HG03575 (cell line): ENCODE measurements at regions not wholly inside any gene's neighbourhood (a gene's known extent, or its start where the extent isn't known, plus 50 kb on each side); places are given as distances from the start of the nearest gene placed in this dataset.
"Not testable (repeated sequence)": the region's sequence is repeated elsewhere in the genome, so short reads cannot be mapped to it uniquely, and the experiment has no call there.

ENCODE experiments used
- ATAC-seq: cut with Tn5 transposase; IDR thresholded peaks from one replicate; pipeline ENCODE4 v1.9.1; 2021; ENCODE audit not compliant: unreplicated experiment, insufficient number of reproducible peaks, low FRiP score; ENCODE audit errors: extremely low read depth

DNA sequence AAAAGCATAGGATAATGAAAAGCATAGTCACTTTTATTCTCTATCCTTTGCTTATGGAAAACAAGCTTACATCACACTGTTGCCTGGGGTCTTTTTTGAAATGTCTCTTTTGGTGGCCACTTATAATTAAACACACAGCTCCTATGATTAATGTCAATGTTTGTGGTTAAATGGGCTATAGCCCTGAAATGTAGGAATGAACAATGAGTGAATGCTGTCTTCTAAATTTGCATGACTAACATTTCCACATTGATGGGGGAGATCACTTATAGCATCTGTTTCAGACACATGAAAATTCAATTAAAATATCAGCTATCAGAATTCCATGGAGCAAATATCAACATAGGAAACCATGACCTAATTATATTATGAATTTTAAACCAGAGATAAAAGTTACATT lies 171.4 kb upstream of the FAT3 start:
- no peak for ATAC-seq

DNA sequence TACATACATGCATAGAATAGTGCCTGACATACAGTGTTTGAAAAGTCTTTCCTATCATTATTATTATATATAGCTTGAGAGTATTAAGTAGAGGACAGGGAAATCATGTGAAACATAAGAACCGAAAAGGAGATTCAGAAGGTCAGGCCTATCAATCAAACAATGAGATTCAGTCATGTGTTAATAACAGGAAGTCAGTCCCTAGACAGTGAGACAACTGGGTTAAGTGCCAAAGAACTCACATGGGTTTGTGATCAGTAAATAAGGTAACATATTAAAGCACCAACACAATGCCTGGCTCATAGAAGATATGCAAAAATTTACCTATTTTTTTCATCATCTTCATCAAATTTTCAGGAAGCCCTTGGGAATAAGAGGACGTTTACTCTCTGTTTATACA lies 174.3 kb upstream of the FAT3 start:
- no peak for ATAC-seq

DNA sequence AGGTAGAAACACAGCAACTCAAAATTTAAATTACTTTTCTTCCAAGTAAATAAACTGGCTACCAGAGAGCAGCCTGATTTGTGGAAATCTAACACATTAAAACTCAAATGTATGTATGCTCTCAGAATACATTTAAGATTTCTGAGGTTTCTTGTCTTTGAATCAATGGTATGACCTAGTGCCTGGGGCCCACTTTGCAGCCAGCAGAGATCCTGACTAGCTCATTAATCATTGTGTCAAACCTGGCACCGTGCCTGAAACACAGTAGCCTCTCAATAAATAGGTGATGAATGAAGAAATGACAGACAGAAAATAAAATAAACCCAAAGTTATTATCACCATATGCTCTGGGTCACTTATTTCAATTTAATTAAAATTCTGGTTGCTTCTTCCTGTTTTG lies 176.2 kb upstream of the FAT3 start:
- ATAC-seq = no peak

DNA sequence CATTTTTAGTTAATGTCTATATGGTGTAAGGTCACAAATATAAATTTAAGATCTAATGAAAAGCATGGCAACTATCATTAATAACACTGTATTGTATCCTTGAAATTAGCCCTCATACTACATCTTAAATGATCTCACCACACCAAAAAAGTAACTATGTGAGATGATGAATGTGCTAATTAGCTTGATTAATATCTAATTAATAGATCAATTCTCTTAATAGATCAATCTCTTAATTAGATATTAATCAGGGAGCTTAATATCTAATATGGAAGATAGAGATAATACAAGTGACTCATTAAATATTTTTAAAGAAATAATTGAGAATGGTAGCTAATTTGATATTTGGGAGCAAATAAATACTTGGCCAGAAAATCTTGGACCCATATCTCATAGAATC lies 178.5 kb upstream of the FAT3 start:
- ATAC-seq = no peak

DNA sequence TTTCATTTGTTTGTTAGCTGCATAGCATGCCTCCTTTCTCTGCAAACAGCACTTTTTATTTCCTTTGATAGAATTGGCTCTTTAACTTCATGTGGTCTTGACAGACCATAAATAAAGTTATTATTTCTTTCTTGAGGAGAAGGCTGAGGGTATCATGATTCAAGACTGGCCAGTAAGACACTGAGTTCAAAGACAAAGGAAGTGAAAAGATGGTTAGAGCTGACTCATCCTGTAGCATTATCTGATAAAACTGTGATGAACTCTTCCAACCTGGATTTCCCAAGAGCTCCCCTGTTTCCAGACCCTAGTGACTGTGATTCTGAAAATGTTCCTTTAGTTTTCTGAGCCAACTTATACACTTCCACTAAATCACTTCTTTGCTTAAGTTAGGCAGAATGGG lies 179.3 kb upstream of the FAT3 start:
- no peak for ATAC-seq

DNA sequence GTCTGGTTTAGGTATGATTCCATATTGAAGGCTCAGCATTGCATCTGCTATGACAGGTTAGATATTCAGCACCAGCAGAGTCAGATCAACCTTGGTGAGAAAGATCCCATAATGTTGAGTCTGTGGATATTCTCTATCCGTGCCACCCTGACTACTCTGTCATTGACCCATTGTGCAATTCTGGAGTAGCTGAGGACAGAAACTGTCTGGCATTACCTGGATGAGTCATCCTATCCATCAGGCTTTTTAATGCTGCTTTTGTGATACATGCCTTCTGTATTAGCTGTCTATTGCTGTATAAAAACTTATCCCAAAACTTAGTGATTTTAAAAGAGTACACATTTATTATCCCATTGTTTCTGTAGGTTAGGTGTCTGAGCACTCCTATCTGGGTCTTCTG lies 189.1 kb upstream of the FAT3 start:
- ATAC-seq = no peak

DNA sequence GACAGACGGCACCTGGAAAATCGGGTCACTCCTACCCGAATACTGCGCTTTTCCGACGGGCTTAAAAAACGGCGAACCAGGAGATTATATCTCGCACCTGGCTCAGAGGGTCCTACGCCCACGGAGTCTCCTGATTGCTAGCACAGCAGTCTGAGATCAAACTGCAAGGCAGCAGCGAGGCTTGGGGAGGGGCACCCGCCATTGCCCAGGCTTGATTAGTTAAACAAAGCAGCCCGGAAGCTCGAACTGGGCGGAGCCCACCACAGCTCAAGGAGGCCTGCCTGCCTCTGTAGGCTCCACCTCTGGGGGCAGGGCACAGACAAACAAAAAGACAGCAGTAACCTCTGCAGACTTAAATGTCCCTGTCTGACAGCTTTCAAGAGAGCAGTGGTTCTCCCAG lies 197.5 kb upstream of the FAT3 start:
- ATAC-seq = not testable (repeated sequence)

DNA sequence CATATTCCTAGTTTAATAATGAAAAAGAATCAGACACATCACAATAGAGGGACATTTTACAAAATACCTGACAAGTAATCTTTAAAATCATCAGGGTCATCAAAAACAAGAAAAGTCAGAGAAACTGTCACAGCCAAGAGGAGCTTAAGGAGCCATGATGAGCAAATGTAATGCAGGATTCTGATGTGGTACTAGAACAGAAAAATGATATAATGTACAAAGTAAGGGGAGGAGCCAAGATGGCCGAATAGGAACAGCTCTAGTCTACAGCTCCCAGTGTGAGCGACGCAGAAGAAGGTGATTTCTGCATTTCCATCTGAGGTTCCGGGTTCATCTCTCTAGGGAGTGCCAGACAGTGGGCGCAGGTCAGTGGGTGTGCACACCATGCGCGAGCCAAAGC lies 198.0 kb upstream of the FAT3 start:
- ATAC-seq = no peak

DNA sequence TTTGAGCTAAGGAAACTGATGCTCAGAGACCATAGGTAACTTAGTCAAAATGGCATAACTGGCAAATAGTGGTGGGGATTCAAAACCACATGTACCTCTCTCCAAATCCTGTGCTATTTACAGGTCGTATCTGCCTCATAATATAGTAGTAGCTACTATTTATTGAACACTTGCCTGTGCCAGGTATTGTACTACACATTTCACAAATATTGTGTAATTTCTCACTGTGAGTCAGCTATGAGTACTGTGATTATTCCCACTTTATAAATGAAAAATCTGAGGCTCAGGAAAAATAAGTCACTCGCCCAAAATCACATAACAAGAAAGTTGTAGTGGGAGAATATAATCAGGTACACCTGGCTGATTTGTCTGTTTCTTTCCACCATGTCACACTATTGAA lies 199.8 kb upstream of the FAT3 start:
- ATAC-seq = no peak

DNA sequence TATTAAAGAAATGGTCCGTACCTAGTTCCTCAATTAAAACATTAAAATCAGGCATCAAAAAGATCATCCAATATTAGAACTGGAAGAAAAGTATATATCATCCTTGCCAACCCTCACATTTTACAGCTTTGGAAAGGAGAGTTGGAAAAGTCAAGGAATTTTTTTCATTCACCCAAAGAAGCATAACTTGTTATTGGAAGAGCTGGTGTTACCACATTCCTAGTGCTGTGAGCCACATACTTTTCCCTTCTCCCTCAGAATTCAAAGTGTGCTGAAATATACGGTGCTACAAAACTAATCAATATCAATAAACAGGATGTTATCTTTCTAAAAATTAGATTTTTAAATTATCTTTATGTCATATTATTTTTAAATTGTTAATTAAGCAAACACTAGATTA lies 202.1 kb upstream of the FAT3 start:
- no peak for ATAC-seq

DNA sequence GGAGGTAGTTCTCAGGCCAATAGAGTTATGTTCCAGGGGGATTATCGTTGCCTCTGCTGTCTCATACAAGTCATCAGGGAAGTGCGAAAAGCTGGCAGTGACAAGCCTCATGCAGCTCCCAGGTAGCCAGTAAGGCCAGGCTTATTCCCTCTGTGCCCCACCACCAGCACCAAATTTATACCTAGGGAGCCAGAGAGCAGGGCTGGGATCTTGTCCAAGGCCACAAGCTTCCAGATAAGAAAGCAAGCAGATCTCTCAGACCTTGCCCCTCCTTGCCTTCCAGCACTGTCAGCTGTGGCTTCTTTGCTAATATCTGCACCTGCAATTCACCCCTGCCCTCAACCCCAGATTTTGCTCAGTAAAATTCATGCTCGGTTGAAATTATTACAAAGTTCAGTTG lies 206.3 kb upstream of the FAT3 start:
- ATAC-seq = no peak

DNA sequence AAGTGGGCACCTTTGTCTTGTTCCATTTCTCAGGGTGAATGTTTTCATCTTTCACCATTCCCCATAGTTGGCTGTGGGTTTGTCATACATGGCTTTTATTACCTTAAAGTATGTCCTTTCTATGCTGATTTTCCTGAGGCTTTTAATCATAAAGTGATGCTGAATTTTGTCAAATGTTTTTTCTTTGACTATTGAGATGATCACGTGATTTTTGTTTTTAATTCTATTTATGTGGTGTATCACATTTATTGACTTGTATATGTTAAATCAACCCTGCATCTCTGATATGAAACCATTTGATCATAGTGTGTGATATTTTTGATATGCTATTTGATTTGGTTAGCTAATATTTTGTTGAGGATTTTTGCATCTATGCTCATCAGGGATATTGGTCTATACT lies 216.4 kb upstream of the FAT3 start:
- ATAC-seq = no peak

DNA sequence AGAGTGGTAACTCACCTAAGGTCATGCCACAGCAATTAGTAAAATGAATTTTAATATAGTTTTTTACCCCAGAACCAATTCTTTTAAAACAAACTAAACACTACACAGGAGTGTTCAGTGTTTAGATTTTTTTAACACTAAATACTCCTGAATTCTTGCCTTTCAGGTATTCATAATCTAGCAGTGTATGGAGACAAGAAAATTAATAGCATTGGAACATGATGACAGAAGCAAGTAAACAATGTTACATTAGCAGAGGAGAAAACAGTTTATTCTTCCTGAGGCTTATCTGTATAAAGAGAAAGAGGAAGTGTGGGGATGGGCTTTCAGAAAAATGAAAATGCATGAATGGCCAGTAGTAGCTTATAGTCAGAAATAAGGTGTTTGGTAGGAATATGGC lies 222.1 kb upstream of the FAT3 start:
- no peak for ATAC-seq

DNA sequence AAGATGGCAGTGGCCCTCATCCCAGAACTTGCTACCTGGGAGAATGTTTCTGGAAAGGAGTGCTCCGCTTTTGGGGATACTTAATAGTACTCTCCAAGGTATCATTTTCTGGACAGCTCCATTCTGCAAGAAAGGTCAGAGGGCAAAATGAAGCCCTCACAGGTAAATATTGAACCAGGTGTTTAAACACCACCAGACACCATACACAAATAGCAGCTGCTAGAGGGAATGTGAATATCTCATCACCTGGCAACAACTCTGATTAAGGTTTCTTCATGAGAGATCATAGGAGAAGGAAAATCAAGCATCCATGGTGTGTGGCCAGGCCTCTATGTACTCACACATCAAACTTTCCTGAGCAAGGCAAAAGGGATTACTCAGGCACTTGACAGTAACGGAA lies 226.1 kb upstream of the FAT3 start:
- no peak for ATAC-seq

DNA sequence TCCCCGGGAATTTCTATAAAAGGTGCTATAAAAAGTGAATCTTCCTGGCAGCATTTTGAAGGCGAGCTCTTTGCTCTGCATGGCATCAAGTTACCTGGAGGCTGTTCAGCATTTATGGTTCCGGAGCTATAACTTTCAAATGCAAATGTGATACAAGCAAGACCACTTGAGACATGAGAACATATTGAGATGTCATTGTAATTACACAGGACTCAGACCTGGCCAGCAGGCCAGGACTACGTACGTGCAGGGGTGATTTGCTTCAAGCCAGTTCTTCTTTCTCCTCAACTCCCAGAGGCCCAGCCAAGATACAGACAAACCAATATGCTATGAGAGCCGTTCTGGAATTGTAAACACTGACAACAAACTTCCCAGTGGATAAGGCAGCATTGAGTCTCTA lies 227.4 kb upstream of the FAT3 start:
- no peak for ATAC-seq

DNA sequence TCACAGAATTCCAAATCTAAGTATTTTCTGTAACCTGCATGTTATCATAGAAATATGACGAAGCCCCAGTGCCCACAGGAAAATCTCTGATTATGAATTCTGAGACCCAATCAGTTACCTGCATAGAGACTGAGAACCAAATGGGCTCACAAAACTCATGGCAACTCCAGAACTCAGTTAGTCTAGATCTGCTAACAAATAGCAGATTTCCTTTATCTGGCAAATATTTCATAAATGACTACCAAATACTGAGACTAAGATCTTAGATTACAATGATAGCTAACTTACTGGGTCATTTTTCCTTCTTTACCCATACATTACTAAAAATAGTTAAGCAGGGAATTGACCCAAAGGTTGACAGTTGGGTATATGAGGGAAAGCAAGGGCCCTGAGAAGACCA lies 228.1 kb upstream of the FAT3 start:
- ATAC-seq = no peak

DNA sequence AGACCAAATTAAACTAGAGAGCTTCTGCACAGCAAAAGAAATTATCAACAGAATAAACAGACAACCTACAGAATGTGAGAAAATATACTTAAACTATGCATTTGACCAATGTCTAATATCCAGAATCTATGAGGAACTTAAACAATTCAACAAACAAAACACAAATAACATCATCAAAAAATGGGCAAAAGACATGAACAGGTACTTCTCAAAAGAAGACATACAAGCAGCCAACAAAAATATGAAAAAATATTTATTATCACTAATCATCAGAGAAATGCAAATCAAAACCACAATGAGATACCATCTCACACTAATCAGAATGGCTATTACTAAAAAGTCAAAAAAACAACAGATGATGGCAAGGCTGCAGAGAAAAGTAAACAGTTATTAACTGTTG lies 236.2 kb upstream of the FAT3 start:
- ATAC-seq = not testable (repeated sequence)

DNA sequence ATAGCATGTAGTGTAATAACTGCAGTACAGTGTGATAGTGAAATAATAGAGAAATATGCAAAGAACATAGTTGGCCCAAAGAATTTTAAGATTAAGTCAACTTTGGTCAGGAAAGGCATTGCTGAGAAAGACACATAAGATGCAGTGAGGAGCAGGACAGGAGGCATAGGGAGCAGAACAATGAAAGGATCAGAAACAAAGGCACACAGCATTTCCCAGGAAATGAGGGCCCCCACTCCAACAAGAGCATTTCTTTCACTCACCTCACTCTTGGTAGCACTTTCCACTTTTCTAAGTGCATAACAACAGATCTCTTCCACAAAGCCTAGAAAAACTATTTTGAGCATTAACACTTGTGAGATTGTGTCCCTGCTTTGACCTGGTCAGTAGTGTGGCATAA lies 238.4 kb upstream of the FAT3 start:
- ATAC-seq = no peak

DNA sequence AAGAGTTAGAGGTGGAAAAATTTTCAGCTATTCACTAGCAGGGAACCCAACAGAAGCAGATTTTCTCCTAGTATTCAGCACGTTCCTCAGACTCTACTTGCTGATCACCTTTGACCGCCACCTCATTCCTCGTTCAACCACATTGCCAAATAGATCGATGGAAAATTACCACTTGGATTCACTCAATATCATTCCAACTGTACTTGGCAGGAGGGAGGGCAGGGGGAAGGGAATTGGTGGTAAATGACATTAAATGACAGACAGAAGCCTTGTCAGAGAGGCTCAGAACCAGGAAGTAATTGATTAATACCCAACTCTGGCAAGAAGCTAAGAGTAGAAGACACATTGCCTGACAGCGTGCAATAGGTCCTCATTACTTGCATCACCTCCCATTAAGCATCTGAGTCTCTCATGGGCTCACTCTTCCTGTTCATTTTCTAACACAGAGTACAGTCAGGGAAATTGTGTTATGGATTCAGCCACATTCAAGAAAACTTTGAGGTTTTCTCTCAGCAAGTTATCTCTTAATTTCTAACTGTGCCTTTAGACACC lies 240.5 kb upstream of the FAT3 start:
- ATAC-seq = no peak

DNA sequence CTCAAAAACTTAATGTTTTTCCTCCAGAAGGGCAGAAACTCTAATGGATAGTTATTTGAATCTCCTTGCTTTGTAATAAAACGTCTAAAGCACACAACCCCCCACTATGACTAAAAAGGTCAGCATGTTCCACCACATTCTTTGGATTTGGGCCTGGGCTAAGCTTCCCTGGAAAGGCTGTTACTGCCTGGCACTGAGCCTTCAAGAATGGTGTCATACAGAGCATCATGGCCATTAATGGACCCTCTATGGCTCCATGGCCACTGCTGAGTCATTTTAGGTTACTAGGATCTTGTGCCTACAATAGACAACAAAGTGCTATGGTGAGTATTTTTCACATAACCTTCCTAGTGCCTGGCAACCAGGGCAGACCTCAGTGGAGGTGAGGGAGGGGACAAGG lies 242.6 kb upstream of the FAT3 start:
- no peak for ATAC-seq

DNA sequence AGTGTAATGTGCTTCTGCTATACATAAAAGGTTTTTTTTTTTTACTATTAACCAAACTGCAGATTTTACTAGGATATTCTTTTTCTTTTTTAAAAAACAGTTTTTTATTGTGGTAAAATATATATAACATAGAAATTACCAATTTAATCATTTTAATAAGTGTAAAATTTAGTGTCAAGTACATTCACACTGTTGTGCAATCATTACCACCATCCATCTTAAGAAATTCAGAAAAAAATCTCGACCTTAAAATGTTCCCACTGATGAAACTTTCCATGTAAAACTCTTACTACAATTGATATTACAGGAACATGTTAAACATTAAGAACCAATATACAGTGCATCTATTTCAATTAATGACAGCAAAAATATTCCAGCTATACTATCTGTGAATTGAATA lies 244.8 kb upstream of the FAT3 start:
- ATAC-seq = no peak

DNA sequence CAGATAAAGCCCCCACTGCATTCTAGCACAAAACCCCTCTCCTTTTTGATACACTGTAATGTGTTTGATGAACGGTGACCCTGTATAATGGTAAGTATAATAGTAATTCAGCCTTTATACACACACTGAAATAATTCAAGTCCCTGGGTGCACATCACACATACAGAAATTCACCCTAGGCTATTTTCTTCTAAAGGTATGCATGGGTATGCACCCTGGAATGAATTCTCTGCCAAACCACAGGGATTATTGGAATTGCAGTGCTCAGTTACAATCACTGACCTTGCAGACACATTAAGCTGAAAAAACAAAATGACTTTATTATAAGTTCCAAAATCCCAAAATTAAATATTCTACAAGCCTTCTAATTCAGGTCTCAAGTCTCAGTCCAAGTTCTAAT lies 245.9 kb upstream of the FAT3 start:
- ATAC-seq = no peak
